Left cardiac atrium (tissue), 4 donors: ENCODE measurements at regions not wholly inside any gene's neighbourhood (a gene's known extent, or its start where the extent isn't known, plus 50 kb on each side); places are given as distances from the start of the nearest gene placed in this dataset.
"Not testable (repeated sequence)": the region's sequence is repeated elsewhere in the genome, so short reads cannot be mapped to it uniquely, and the experiment has no call there.

Source experiments
- ATAC-seq, 2 donors: fragments of 200-7000 bp; cut with Tn5 transposase; one replicate each; pipeline ENCODE4 v1.9.1; 2020; ENCODE audit warnings: mild to moderate bottlenecking in 2 of 2, moderate library complexity in 2 of 2
- DNase-seq: peaks from one replicate; pipeline ENCODE4 v3.0.0-alpha.2; 2020
- intact Hi-C, 2 donors: fragments of 100-400 bp; cut with DNase I; formaldehyde crosslinking; loops; one replicate each; pipeline versions ENCODE4 v1.14.1 to v1.15.1; 2022 to 2023
- donor health status: DM: no; HTN: yes; CAD: no.
- donor health status: DM: no; HTN: yes; CAD: no; lungs with severe emphysema.
- donor health status: DM: yes; HTN: yes; CAD: no.
- donor health status: Dilated cardiomyopathy.

GRCh38 chr2:77713412-77713811, 191.2 kb upstream of the LRRTM4 start:
- ATAC-seq, result no peak
- DNase-seq, result no peak
- intact Hi-C loops, result no loop called here

- no peak for ATAC-seq
- intact Hi-C loops, result no loop called here
- DNase-seq, result no peak
These were observed 197.9 kb upstream of the LRRTM4 start for GRCh38 chr2:77720115-77720514.

GRCh38 chr2:77721593-77721992, 199.4 kb upstream of the LRRTM4 start:
- intact Hi-C loops, result no loop called here
- DNase-seq, result no peak

GRCh38 chr2:77725045-77725444, 202.9 kb upstream of the LRRTM4 start:
- ATAC-seq, result no peak
- DNase-seq, result no peak
- intact Hi-C loops, result no loop called here

More at GRCh38 chr2:77721593-77721992, 199.4 kb upstream of the LRRTM4 start:
- no peak for ATAC-seq

GRCh38 chr2:77734662-77735340, 212.6 kb upstream of the LRRTM4 start:
- ATAC-seq, intact Hi-C loops, DNase-seq: not testable (repeated sequence)

- no peak for DNase-seq
- ATAC-seq, result no peak
- intact Hi-C loops, result no loop called here
These were observed 215.1 kb upstream of the LRRTM4 start for GRCh38 chr2:77737236-77737635.

- DNase-seq (no peak), ATAC-seq (no peak)
- intact Hi-C loops, result no loop called here
These were observed 224.6 kb upstream of the LRRTM4 start for GRCh38 chr2:77746780-77747179.

- intact Hi-C loops, DNase-seq, ATAC-seq: not testable (repeated sequence)
These were observed 231.7 kb upstream of the LRRTM4 start for GRCh38 chr2:77753710-77754345.

- intact Hi-C loops, result no loop called here
- no peak for DNase-seq
- ATAC-seq, result no peak
These were observed 245.4 kb upstream of the LRRTM4 start for GRCh38 chr2:77767388-77768076.

- DNase-seq, result no peak
- ATAC-seq, result no peak
- intact Hi-C loops, result no loop called here
These were observed 246.3 kb upstream of the LRRTM4 start for GRCh38 chr2:77768508-77768907.

GRCh38 chr2:77778917-77779316, 256.7 kb upstream of the LRRTM4 start:
- intact Hi-C loops, result no loop called here
- DNase-seq (no peak), ATAC-seq (no peak)

GRCh38 chr2:77793500-77793899, 271.3 kb upstream of the LRRTM4 start:
- intact Hi-C loops, DNase-seq, ATAC-seq: not testable (repeated sequence)

- no peak for ATAC-seq
These were observed 274.2 kb upstream of the LRRTM4 start for GRCh38 chr2:77796397-77796796.

GRCh38 chr2:77797088-77797487, 274.9 kb upstream of the LRRTM4 start:
- DNase-seq (no peak), ATAC-seq (no peak)
- intact Hi-C loops, result no loop called here

More at GRCh38 chr2:77796397-77796796, 274.2 kb upstream of the LRRTM4 start:
- DNase-seq, result no peak
- intact Hi-C loops, result no loop called here

- ATAC-seq, result no peak
- intact Hi-C loops, result no loop called here
- no peak for DNase-seq
These were observed 278.2 kb upstream of the LRRTM4 start for GRCh38 chr2:77800410-77800809.

- intact Hi-C loops, result no loop called here
- DNase-seq, result no peak
- no peak for ATAC-seq
These were observed 285.5 kb upstream of the LRRTM4 start for GRCh38 chr2:77807531-77808215.

- DNase-seq (no peak), ATAC-seq (no peak)
- intact Hi-C loops, result no loop called here
These were observed 286.4 kb upstream of the LRRTM4 start for GRCh38 chr2:77808599-77808998.

GRCh38 chr2:77813599-77813998, 291.4 kb upstream of the LRRTM4 start:
- intact Hi-C loops, result no loop called here
- DNase-seq (no peak), ATAC-seq (no peak)

- ATAC-seq (no peak), DNase-seq (no peak)
- intact Hi-C loops, result no loop called here
These were observed 294.4 kb upstream of the LRRTM4 start for GRCh38 chr2:77816618-77817017.

GRCh38 chr2:77818186-77818585, 296.0 kb upstream of the LRRTM4 start:
- ATAC-seq, result no peak
- no peak for DNase-seq
- intact Hi-C loops, result no loop called here
